ENCODE measurements at regions not wholly inside any gene's neighbourhood (a gene's known extent, or its start where the extent isn't known, plus 50 kb on each side); places are given as distances from the start of the nearest gene placed in this dataset.

DNA sequence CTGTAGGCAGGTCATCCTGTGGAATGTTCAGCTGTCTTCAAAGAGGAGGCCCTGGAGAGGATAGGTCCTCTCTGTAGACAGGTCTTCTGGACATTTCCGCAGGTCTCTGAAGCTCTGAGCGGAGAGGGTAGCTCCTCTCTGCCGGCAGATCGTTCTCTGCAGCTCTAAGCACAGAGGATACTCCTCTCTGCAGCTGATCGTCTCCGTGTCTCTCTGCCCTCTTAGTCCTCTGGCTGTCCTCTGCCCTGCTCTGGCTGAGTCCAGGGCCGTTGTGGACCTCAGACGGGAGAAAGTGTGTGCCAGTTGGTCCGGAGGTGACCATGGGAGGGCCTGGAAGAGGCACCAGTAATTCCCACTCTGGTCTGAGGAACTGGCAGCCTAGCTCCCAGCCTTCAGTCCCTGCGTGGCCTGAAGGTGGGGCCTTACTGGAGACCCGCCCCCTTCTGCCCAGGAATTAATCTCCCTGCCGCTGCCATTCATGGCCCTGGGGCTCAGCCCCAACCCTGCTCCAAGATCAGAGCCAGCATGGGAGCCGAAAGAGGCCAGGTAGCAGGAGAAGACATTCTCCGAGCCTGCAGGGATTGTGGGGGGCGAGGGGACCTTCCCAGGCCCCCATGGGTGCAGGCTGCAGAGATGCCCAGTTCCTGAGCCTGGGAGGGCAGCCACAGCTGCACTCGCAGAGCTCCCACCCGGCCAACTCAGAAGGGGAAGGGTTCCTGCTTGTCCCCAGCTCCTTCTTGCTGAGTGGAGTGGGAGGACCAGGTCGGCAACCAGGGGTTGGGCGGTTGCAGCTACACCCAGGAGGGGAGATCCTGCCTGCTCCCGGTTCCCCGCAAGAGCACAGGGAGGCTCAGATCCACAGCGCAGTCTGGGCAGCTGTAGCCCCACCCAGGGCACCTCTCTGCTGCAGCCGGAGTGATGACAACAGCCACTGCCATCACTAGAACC, 488.7 kb downstream of the RSL24D1 start:
- Mint-ChIP-seq H3K36me3 (ENCODE audit: low read depth) (no peaks in the 10 kb centered on the region), H3K4me3 (no peak overlapping the region), H3K9me3 (peaks cover 3% of the 10 kb centered on the region), H3K27ac (no peak overlapping the region), H3K27me3 (ENCODE audit: low read depth, poor library complexity) (peaks cover 3% of the 10 kb centered on the region), H3K4me1 (no peaks in the 10 kb centered on the region)
- DNase-seq, result no peak
- TF ChIP-seq, protein P1, sequence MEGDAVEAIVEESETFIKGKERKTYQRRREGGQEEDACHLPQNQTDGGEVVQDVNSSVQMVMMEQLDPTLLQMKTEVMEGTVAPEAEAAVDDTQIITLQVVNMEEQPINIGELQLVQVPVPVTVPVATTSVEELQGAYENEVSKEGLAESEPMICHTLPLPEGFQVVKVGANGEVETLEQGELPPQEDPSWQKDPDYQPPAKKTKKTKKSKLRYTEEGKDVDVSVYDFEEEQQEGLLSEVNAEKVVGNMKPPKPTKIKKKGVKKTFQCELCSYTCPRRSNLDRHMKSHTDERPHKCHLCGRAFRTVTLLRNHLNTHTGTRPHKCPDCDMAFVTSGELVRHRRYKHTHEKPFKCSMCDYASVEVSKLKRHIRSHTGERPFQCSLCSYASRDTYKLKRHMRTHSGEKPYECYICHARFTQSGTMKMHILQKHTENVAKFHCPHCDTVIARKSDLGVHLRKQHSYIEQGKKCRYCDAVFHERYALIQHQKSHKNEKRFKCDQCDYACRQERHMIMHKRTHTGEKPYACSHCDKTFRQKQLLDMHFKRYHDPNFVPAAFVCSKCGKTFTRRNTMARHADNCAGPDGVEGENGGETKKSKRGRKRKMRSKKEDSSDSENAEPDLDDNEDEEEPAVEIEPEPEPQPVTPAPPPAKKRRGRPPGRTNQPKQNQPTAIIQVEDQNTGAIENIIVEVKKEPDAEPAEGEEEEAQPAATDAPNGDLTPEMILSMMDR (IDR thresholded peaks at IDR 0.05), result no peak

DNA sequence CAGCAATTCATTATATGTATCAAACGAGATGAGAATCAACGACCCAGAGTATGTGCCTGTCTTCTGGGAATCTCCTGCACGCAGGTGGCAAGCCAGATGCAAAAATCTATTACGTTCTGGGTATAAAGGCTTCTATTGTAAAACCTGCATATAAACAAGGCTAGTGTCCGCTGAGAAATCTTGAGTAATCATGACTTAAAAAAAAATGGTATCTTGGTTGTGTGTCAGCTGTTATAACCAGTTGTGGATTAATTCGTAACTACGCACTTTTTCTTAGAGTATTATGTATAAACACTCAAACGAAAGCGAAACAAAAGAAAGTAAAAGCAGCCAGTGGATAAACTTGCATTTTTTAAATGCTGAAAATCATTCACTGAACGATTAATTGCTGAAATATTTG, 509.1 kb downstream of the RSL24D1 start:
- no peaks in the 10 kb centered on the region for H3K36me3 Mint-ChIP-seq (ENCODE audit: low read depth)
- H3K9me3 Mint-ChIP-seq, result no peaks in the 10 kb centered on the region
- TF ChIP-seq, protein P1 (IDR thresholded peaks at IDR 0.05), result no peak
- DNase-seq, result no peak
- no peaks in the 10 kb centered on the region for H3K4me1 Mint-ChIP-seq
- no peak overlapping the region for H3K4me3 Mint-ChIP-seq
- peaks cover 9% of the 10 kb centered on the region for H3K27me3 Mint-ChIP-seq (ENCODE audit: low read depth, poor library complexity)
- H3K27ac Mint-ChIP-seq, result no peak overlapping the region

Data from nephron progenitor cell (in vitro differentiated cells).